NK-92 treated with Interleukin-12 subunit alpha and Interleukin-12 subunit beta, amount 100 ng/mL, for 24 hours (cell line): ENCODE measurements at regions not wholly inside any gene's neighbourhood (a gene's known extent, or its start where the extent isn't known, plus 50 kb on each side); places are given as distances from the start of the nearest gene placed in this dataset.
"Not testable (repeated sequence)": the region's sequence is repeated elsewhere in the genome, so short reads cannot be mapped to it uniquely, and the experiment has no call there.

ENCODE experiments used
- DNase-seq: peaks from one replicate; lab custom pipeline; 2025; lab: John Stamatoyannopoulos, UW

- DNase-seq: no peak
Observed at GRCh38 chr1:67947114-67947513, 103.3 kb downstream of the DIRAS3 start.

GRCh38 chr1:67945733-67946374, 104.6 kb downstream of the DIRAS3 start:
- no peak for DNase-seq

DNA sequence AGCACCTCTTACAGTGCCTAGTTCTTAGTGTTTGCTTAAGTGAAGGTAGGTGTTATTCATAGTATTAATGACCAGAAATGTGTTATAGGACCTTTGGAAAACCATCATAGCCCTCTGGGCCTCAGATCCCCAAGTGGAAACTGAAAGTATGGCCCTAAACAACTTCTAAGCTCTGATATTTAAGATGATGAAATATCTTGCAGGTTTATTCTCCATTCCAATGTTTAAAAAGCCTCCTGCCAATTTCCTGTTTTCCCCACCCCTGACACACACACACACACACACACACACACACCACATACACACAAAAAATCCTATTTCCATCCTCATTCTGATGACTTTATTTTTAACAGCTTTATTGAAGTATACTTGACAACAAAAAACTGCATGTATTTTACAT, 108.2 kb downstream of the DIRAS3 start:
- no peak for DNase-seq

DNA sequence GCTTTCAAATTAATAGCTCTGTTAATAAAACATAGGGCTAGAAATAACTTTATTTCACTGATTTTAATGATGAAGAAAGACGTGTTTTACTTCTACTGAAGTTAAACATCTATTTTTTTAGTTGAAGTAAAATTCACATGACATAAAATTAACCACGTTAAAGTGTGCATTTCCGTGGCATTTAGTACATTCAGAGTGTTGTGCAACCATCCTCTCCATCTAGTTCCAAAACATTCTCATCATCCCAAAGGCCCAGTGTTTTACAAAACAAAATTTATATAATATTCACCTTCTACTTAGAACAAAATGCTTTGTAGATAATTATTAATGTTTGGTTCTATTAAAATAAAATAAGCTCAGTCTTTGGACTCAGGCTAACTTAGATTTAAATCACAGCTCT, 108.5 kb upstream of the GNG12 start:
- DNase-seq: no peak

DNA sequence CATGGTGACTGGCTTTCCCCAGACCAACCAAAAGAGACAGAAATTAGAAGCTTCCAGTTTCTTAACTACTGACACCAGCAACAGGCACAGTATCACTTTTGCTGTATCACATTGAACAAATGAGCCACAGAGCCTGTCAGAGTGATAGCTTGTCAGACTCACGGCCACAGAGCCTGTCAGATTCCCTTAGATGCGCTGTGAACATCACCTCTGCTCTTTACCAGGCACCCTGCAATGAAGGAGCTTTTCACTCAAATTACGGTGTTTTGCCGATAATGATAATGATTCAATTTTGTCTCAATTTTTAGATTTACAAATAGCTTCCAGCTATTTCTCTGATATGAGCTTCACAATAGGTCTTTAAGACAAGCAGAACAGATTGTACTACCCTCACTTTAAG, 107.9 kb upstream of the GNG12 start:
- DNase-seq: no peak

- no peak for DNase-seq
Observed at GRCh38 chr1:67939942-67940341, 106.7 kb upstream of the GNG12 start.

DNA sequence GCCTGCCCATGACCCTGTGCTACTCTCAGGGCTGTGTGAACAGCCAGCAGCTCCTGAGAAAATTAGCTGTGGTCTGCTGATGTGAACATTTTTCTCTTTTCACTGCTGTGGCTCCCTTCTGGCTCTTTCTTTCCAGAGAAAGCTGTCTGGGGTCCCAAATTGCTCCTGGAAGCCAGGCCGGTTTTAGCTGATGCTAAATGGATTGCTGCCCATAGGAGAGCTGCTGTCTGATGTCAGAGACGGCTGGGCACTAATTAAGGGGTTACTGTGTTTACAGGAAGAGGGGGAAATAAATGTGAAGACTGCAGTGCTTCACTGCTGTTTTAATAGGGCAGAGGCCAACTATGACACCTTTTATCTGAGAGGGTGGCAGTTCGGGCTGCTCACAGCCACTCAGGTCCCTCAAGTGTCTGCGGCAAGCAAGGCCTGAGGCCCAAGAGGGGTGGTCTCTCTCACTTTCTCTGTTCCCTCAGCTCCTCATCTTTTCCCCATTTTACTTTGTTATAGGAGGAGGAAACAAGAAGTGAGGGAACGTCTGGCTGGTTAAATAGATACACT, 106.0 kb upstream of the GNG12 start:
- DNase-seq: no peak

GRCh38 chr1:67937651-67938050, 104.4 kb upstream of the GNG12 start:
- DNase-seq: no peak

- DNase-seq: no peak
Observed at GRCh38 chr1:67937010-67937409, 103.7 kb upstream of the GNG12 start.

- DNase-seq: no peak
Observed at GRCh38 chr1:67935560-67935959, 102.3 kb upstream of the GNG12 start.

DNA sequence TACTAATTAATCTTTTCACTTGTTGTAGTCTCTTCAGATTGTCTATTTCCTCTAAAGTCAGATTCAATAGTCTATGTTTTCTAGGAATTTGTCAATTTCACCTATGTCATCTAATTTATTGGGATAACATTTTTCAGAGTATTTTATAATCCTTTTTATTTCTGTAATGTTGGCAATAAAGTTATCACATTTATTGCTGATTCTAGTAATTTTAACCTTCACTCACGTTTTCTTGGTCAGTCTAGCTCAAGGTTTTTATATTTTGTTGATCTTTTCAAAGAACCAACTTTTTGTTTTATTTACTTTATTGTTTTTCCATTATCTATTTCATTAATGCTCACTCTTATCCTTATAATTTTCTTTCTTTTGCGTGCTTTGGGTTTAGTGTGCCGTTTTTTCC, 97.9 kb upstream of the GNG12 start:
- DNase-seq: no peak

DNA sequence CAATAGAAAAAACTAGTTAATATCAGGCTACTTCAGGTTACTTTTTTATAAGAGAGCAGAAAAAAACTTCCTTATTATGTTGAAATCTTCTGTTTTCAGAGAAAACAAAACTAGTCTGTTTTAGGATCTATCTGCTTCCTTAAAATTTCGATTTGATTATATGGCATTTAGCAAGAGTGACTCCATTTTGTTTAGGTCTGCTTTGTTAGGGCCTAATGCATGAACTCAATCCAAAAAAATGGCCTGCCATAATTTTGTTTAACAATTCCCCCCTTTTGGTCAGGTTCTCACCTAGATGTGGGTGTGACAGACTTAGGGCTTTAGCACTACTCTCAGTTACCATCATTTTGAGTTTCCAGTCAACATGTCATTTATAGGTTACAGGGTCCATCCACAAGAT, 89.8 kb upstream of the GNG12 start:
- DNase-seq: no peak

GRCh38 chr1:67921725-67922489, 88.6 kb upstream of the GNG12 start:
- no peak for DNase-seq

GRCh38 chr1:67919274-67920072, 86.2 kb upstream of the GNG12 start:
- DNase-seq: no peak

DNA sequence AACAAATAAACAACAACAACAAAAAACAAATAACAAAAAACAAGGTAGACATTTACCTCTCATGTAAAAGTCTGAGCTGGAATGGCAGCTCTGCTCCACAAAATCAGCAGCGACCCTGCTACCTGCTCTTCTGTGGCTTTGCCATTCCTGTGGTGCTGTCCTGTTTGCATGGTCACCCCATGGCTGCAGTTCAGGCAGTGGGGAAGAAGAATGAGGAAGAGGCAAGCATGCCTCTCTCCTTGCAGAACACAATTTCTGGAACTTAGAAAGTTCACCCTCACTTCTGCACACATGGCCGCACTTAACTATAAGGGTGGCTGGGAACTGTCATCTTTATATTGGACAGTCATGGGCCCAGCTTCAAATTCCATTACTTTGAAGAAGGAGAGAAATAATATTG, 84.8 kb upstream of the GNG12 start:
- DNase-seq: no peak

DNA sequence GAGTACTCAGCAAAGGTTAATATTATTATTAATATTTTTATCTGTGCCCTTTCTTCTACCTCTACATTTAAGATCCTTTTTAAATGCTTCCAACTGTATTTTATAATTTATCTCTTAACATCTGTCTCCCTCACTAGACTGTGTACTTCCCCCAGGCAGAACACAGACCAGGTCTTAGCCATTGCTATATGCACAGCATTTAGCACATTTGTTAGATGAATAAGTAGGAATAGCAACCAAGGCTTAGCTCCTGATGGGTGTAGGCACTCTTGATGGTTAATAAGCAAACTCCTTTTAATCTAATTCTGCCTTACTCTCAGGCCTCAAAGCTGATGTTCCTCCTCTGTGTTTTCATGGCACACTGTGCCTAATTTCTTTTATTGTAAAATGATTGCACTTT, 83.7 kb upstream of the GNG12 start:
- no peak for DNase-seq

DNA sequence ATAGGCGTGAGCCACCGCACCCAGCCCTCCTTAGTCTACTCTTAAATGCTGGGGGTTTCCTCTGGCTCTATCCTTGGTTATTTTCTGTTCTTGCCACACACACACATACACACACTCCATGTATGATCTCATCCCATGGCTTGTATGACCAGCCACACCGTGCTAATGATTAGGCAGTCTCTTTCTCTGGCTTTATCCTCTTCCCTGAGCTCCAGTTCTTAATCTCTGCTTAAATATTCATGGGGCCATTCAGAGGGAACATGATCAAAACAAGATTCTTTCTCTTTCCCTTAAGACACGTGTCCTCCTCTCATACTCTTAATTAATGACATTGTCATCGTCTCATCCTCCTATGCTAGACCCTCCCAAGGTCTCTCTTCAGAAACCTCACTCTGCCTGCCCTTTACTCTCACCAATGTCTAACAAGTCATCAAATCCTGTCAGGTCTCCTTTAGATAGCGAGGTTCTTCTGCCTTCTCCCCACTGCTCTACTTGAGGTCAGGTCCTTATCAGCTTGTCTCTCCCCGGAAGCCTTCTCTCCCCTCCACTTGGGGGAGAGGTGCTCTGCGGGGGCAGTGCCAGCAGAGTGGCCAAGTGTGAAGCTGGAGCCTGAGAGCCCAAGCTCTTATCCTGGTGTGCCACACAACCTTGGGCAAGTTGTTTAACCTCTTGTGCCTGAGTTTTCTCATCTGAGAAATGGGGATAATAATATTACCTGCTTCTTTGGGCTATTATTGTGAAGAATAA, 83.0 kb upstream of the GNG12 start:
- no peak for DNase-seq

GRCh38 chr1:67909776-67910175, 76.5 kb upstream of the GNG12 start:
- DNase-seq: no peak

DNA sequence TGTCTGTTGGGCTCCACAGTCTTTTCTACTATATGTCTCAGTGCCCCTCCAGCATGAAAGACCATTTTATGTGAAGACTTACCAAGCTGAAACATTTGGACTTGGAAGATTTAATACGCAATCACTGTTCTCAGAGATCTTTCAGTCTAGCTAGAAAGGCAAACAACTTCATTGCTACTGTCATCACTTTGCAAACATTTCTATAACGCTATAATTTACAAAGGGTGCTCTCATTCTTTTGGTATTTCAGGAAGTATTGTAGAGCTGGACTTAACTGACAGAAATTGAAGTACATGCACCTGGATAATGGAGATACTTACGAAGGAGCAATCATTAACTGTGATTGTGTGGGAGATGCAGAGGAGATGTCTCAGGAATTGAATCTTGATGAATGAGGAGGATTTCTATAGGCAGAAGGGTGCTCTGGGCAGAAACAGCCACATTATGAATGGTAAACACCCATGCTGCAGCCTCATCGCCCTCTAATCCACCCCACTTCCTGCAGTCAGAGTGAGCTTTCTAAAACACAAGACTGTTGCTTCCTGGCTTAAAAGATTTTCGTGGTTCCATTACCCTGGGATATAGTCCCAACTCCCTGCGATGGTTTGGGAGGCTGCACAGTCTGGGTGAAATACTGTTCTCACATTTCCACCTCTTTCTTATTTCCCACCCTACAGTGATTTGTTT, 75.1 kb upstream of the GNG12 start:
- DNase-seq: no peak

- DNase-seq: not testable (repeated sequence)
Observed at GRCh38 chr1:67907467-67907866, 74.2 kb upstream of the GNG12 start.

GRCh38 chr1:67906015-67906414, 72.7 kb upstream of the GNG12 start:
- DNase-seq: not testable (repeated sequence)
